GM12873 (cell line): ENCODE measurements at regions not wholly inside any gene's neighbourhood (a gene's known extent, or its start where the extent isn't known, plus 50 kb on each side); places are given as distances from the start of the nearest gene placed in this dataset.

Experiments
- TF ChIP-seq, protein P1 (sequence below): IDR thresholded peaks from 2 replicates; pipeline ENCODE4 v1.5.1; 2012; ENCODE audit warnings: low read depth, mild to moderate bottlenecking, moderate library complexity, low read length, control low read depth; ENCODE audit not compliant: insufficient read depth; ENCODE audit errors: missing control alignments

DNA sequence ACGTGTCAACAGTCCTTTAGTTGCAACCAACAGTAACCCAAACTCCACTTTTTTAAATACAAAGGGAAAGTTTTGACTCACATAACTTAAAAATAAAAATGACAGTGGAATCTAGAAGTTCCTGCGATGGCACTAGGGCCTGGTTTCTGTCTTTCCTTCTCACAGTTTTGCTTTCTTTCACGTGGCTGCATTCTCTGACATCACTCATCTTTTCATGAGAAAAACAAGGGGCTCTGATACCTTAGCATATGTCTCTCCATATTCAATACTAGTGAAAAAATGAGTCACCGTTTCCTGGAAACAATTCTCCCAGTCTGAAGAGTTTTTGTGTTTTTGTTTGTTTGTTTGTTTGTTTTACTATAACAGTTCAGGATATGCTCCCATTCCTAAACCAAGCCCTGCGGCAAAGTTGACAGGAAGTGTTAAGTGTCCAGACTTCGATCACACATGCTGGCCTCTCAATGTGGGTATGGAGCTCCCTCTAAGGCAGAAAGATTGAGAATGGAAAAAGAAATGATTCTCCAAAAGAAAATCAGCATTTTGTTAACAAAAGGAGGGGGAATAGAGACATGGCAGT, 483.3 kb downstream of the TTLL7 start:
- TF ChIP-seq, protein P1, sequence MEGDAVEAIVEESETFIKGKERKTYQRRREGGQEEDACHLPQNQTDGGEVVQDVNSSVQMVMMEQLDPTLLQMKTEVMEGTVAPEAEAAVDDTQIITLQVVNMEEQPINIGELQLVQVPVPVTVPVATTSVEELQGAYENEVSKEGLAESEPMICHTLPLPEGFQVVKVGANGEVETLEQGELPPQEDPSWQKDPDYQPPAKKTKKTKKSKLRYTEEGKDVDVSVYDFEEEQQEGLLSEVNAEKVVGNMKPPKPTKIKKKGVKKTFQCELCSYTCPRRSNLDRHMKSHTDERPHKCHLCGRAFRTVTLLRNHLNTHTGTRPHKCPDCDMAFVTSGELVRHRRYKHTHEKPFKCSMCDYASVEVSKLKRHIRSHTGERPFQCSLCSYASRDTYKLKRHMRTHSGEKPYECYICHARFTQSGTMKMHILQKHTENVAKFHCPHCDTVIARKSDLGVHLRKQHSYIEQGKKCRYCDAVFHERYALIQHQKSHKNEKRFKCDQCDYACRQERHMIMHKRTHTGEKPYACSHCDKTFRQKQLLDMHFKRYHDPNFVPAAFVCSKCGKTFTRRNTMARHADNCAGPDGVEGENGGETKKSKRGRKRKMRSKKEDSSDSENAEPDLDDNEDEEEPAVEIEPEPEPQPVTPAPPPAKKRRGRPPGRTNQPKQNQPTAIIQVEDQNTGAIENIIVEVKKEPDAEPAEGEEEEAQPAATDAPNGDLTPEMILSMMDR: no peak

DNA sequence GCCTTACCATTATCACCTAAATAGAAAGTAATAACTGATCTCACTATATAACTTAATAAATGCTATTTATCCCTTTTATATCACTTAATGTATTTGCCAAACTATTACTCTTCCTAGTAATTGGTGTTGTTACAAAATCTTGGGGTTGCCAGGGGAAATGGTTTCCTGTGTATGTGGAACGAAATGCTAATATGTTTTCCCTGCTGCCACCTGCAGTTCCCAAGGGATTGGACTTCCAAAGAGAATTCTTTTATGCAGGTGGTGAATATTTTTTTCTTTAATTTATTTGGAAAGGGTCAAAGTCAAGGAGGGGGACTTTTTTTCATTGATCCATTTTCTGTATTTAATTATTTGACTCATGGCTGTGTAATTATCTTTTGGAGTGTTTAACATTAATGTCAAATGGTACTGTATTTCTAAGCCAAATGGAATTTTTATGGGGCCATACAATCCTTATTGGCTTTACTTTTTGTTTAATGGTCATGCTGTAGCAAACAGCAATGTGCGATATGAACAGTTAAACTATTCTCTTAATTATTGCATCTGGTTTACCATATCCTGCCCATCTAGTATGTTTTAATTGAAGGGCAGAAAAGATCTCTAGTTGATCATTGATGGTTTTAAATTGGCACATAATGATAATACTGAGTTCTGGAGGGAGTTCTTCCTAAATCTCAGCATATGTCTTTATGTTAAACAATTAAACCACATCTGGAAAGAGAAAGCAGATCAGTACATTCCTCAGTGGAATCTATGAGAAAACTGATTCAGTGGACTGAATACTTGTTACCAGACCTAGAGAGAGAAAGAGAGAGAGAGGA, 486.3 kb downstream of the TTLL7 start:
- TF ChIP-seq, protein P1: no peak

DNA sequence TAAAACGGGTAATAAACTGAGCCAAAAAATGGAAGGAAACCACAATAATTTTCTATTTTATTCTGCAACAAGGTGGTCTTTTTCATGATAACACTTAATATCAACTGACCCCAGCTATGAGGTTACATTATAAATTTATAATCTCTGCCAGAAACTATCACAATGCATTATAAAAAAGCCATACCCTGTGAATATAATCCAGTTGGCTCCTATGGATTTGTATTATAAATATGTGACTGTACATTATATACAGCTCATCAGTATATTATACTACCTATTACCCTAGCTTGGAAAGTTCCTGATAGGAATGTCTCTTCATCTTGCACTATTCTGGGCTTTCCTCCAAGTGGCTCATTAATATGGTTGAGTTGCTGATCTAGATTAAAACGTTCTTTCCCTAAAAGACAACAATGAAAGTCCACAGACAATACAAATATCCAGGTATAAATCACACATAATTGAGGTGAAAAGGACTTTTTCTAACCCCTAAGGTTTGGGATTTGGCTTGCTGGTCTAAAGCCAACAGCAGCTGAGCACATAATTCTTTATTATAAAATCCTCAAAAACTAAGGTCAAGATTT, 487.7 kb downstream of the TTLL7 start:
- TF ChIP-seq, protein P1: no peak

DNA sequence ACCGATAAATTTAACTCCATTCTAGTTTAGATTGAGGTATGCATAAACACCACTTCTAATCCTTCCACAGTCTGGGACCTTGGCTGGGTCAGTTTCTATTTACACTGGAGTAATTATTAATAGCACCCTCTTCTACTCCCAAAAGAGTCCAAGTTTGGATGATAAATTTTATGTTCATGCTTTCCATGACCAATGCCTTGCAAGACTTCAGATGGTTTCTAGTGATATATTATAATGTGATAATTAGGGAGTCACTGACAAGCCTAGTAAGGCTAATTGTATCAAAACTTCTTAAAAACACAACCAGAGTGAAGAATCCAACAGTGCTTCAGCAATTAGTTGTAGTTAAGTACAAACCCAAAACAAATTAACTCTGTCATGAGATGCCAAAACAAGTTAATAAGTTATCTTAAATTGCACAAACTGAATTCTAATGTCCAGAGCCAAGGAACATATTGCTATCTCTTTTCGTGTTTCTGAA, 489.6 kb downstream of the TTLL7 start:
- TF ChIP-seq, protein P1: no peak

DNA sequence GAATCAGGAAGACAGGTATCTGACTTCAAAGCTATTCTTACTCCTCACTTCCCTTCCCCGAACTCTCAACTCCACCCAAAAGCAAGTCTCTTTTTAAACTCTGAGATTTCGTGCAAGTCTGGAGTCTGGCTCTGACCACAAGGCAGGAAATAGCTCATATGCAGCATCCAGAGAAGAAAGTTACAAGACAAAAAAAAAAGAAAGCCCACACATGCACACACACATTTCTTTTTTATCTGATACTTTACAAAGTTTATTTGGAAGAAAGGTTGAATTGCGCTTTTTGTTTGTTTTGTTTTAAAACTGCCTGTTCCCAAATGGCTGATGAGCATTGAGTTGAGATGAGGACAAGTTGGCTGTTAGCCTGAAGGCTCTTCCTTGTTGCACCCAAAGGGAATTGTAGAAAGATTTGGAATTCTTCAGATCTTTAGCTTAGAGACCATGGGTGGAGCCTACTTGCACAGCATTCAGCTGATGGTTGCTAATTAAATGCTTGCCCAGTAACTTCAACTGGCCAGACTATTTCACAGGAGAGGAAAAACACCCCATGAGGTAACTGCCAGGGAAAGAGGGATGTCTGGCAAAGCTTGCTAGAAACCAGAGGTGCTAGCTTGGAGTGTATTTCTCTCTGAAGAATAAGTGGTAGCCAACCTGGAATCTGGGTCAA, 490.3 kb downstream of the TTLL7 start:
- TF ChIP-seq, protein P1: no peak

DNA sequence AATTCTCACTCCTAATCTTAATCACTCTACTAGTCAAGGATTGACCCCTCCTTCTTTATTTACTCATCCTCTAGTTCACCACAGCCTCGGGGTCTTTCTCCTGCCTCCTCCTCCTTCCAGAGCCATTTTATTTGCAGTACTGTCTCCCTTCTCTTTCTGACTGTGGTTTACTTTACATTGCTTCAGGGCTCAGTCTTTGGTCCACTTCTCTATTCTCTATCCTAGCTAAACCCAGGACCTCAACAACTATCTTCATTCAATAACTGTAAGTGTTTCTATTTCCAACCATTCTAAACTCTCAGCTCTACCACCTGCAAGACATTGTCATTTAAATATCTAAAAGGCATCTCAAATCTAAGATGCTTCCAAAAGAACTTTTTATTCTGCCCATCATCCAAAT, 493.8 kb downstream of the TTLL7 start:
- TF ChIP-seq, protein P1: no peak

DNA sequence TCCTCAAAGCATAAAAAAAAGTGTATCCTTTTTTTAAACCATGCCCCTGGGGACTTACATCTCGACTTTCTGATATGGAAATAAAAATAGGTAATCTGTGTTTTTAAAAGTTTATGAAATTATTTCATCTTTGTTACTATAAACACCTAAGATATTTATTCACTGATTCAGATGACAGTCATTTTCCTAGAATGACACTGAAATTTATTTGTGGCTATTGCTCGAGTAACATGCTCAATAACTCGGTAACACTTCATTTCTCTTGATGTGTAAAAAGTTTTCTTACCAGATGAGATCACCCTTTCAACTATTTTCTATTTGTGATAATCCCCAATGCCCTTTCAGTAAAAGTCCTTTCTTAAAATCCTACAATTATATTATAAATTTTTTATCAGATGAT, 495.8 kb downstream of the TTLL7 start:
- TF ChIP-seq, protein P1: no peak
